Peyer's patch (tissue), 4 donors: ENCODE measurements at regions not wholly inside any gene's neighbourhood (a gene's known extent, or its start where the extent isn't known, plus 50 kb on each side); places are given as distances from the start of the nearest gene placed in this dataset.

Experiments
- CTCF ChIP-seq, 6 experiments: fragments of 450-650 bp in 4 of 6; fragments of 200-600 bp in 2 of 6; sonication (generic) in 1 of 6; IDR thresholded peaks; one replicate each; pipeline ENCODE4 v1.5.1; 2017 to 2019; ENCODE audit warnings: antibody characterized with exemption in 6 of 6, mild to moderate bottlenecking in 3 of 6, moderate library complexity in 1 of 6
- POLR2A ChIP-seq, 2 donors: fragments of 450-650 bp; IDR thresholded peaks; one replicate each; pipeline ENCODE4 v1.5.1; 2017; ENCODE audit warnings: antibody characterized with exemption in 2 of 2, mild to moderate bottlenecking in 2 of 2, moderate library complexity in 2 of 2

- no peak for TF ChIP-seq CTCF (IDR thresholded peaks at IDR 0.05)
- no peak for TF ChIP-seq POLR2A (IDR thresholded peaks at IDR 0.05)
Observed at GRCh38 chr15:79373113-79373512, 59.0 kb upstream of the MINAR1 start.
